ENCODE measurements at regions not wholly inside any gene's neighbourhood (a gene's known extent, or its start where the extent isn't known, plus 50 kb on each side); places are given as distances from the start of the nearest gene placed in this dataset.

DNA sequence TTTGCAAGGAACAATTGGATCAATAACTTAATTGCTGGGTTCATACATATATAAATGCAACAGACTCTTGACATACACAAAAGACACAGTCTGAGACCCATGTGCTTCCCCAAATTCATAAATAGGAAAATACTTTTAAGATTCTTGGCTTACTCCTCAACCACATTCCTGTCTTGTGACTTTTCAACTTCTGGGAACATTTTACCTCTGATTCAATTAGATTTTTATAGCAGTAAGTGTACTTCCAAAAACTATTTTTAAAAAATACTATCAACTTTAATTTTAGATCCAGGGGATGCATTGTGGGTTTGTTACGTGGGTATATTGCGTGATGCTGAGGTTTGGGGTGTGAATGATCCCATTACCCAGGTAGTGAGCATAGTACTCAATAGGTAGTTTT lies 406.7 kb downstream of the RPS6KC1 start:
- TF ChIP-seq BACH2 (CRISPR knock-in tag; IDR thresholded peaks at IDR 0.05; ENCODE audit: borderline replicate concordance) (no peak), RARB (CRISPR knock-in tag; IDR thresholded peaks at IDR 0.05) (no peak), ARNTL (CRISPR knock-in tag; IDR thresholded peaks at IDR 0.05; ENCODE audit: borderline replicate concordance, low read depth) (no peak), ZNF70 (CRISPR knock-in tag; IDR thresholded peaks at IDR 0.05) (no peak), ZFP30 (CRISPR knock-in tag; IDR thresholded peaks at IDR 0.05) (no peak), ZFP3 (CRISPR knock-in tag; IDR thresholded peaks at IDR 0.05) (no peak), SNAI2 (CRISPR knock-in tag; IDR thresholded peaks at IDR 0.05) (no peak), TCF4 (CRISPR knock-in tag; IDR thresholded peaks at IDR 0.05; ENCODE audit: borderline replicate concordance) (no peak), OSR1 (CRISPR knock-in tag; IDR thresholded peaks at IDR 0.05) (no peak), ESRRG (CRISPR knock-in tag; IDR thresholded peaks at IDR 0.05) (no peak), PPARA (CRISPR knock-in tag; IDR thresholded peaks at IDR 0.05; ENCODE audit: borderline replicate concordance) (no peak)
- TF ChIP-seq, protein P1, sequence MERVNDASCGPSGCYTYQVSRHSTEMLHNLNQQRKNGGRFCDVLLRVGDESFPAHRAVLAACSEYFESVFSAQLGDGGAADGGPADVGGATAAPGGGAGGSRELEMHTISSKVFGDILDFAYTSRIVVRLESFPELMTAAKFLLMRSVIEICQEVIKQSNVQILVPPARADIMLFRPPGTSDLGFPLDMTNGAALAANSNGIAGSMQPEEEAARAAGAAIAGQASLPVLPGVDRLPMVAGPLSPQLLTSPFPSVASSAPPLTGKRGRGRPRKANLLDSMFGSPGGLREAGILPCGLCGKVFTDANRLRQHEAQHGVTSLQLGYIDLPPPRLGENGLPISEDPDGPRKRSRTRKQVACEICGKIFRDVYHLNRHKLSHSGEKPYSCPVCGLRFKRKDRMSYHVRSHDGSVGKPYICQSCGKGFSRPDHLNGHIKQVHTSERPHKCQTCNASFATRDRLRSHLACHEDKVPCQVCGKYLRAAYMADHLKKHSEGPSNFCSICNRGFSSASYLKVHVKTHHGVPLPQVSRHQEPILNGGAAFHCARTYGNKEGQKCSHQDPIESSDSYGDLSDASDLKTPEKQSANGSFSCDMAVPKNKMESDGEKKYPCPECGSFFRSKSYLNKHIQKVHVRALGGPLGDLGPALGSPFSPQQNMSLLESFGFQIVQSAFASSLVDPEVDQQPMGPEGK (CRISPR knock-in tag; IDR thresholded peaks at IDR 0.05; ENCODE audit: borderline replicate concordance): no peak
- TF ChIP-seq, protein P2, sequence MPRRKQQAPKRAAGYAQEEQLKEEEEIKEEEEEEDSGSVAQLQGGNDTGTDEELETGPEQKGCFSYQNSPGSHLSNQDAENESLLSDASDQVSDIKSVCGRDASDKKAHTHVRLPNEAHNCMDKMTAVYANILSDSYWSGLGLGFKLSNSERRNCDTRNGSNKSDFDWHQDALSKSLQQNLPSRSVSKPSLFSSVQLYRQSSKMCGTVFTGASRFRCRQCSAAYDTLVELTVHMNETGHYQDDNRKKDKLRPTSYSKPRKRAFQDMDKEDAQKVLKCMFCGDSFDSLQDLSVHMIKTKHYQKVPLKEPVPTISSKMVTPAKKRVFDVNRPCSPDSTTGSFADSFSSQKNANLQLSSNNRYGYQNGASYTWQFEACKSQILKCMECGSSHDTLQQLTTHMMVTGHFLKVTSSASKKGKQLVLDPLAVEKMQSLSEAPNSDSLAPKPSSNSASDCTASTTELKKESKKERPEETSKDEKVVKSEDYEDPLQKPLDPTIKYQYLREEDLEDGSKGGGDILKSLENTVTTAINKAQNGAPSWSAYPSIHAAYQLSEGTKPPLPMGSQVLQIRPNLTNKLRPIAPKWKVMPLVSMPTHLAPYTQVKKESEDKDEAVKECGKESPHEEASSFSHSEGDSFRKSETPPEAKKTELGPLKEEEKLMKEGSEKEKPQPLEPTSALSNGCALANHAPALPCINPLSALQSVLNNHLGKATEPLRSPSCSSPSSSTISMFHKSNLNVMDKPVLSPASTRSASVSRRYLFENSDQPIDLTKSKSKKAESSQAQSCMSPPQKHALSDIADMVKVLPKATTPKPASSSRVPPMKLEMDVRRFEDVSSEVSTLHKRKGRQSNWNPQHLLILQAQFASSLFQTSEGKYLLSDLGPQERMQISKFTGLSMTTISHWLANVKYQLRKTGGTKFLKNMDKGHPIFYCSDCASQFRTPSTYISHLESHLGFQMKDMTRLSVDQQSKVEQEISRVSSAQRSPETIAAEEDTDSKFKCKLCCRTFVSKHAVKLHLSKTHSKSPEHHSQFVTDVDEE (CRISPR knock-in tag; IDR thresholded peaks at IDR 0.05): no peak
- TF ChIP-seq, protein P3, sequence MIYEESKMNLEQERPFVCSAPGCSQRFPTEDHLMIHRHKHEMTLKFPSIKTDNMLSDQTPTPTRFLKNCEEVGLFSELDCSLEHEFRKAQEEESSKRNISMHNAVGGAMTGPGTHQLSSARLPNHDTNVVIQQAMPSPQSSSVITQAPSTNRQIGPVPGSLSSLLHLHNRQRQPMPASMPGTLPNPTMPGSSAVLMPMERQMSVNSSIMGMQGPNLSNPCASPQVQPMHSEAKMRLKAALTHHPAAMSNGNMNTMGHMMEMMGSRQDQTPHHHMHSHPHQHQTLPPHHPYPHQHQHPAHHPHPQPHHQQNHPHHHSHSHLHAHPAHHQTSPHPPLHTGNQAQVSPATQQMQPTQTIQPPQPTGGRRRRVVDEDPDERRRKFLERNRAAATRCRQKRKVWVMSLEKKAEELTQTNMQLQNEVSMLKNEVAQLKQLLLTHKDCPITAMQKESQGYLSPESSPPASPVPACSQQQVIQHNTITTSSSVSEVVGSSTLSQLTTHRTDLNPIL (CRISPR knock-in tag; IDR thresholded peaks at IDR 0.05; ENCODE audit: low read depth): no peak

Measured in SK-N-SH treated with all-trans-retinoic acid at 6 μM for 48 hours (cell line).